ENCODE measurements at regions not wholly inside any gene's neighbourhood (a gene's known extent, or its start where the extent isn't known, plus 50 kb on each side); places are given as distances from the start of the nearest gene placed in this dataset.

DNA sequence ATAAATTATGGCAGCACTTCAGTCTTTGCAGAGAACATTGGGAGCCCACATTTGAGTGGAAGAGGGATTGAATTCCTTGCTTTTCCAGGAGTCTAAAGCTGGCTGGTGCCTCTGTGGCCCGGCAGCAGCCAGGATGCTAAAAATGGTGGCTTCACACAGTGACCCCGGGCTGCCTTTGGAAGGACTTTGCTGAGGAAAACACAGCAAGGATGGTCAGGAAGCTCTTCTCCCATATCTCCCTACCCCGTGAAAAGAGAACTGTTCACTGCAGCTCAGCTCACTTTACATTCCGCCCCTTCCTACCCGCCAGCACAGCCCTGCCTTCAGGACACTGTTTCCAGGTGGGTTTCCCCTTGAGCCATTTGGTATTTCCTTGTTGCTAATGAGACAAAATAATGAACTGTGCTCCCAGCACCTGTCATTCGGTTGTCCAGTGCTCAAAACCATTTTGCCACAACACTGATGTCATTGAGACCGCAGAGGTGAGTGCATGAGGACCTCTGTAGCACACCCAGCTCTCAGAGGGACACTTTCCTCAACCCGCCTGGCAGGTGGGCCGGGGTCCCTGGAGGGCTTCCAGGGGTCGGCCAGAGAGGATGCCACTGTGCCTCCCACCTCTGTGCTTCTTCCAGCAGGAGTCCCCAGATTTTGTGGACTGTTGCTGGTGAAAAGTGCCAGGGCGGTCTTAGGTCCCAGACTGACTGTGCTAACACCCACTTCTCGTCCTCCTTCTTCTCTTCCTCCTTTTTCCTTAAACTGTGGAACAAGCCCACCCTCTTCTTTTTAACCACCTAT lies 255.7 kb upstream of the PPP2R2D start:
- POLR2A ChIA-PET, result no interaction called here
- TF ChIP-seq, protein P1, sequence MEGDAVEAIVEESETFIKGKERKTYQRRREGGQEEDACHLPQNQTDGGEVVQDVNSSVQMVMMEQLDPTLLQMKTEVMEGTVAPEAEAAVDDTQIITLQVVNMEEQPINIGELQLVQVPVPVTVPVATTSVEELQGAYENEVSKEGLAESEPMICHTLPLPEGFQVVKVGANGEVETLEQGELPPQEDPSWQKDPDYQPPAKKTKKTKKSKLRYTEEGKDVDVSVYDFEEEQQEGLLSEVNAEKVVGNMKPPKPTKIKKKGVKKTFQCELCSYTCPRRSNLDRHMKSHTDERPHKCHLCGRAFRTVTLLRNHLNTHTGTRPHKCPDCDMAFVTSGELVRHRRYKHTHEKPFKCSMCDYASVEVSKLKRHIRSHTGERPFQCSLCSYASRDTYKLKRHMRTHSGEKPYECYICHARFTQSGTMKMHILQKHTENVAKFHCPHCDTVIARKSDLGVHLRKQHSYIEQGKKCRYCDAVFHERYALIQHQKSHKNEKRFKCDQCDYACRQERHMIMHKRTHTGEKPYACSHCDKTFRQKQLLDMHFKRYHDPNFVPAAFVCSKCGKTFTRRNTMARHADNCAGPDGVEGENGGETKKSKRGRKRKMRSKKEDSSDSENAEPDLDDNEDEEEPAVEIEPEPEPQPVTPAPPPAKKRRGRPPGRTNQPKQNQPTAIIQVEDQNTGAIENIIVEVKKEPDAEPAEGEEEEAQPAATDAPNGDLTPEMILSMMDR (IDR thresholded peaks at IDR 0.05; ENCODE audit: insufficient read depth, low read length, missing control alignments), result no peak

DNA sequence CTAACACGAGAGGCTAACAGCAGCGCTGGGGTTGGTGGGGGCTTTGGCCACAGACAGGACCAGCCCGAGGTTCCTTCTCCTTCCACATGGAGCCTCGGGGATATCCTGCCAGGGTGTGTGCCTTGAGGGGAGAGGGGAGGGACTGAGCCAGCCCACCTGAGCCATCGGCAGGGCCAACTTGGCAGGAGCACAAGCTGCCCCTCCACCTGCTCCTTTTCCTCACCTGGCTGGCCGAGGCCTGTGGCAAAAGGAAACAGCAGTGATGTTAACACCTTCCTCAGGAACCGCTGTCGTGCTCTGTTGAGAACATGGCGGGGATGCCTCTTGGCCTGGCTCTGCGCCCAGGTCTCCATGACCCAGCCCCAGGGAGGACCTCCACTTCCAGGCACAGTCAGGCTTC lies 255.1 kb upstream of the PPP2R2D start:
- no peak overlapping the region for H3K4me3 ChIP-seq (ENCODE audit: low read depth, low read length)
- no peak for DNase-seq (ENCODE audit: low read depth, low spot score)
- CTCF ChIA-PET, result no interaction called here
- POLR2A ChIA-PET, result no interaction called here
- TF ChIP-seq, protein P1 (IDR thresholded peaks at IDR 0.05; ENCODE audit: insufficient read depth, low read length, missing control alignments), result no peak

More for the DNA sequence above, 255.7 kb upstream of the PPP2R2D start:
- H3K4me3 ChIP-seq (ENCODE audit: low read depth, low read length), result no peak overlapping the region
- CTCF ChIA-PET, result no interaction called here
- no peak for DNase-seq (ENCODE audit: low read depth, low spot score)

DNA sequence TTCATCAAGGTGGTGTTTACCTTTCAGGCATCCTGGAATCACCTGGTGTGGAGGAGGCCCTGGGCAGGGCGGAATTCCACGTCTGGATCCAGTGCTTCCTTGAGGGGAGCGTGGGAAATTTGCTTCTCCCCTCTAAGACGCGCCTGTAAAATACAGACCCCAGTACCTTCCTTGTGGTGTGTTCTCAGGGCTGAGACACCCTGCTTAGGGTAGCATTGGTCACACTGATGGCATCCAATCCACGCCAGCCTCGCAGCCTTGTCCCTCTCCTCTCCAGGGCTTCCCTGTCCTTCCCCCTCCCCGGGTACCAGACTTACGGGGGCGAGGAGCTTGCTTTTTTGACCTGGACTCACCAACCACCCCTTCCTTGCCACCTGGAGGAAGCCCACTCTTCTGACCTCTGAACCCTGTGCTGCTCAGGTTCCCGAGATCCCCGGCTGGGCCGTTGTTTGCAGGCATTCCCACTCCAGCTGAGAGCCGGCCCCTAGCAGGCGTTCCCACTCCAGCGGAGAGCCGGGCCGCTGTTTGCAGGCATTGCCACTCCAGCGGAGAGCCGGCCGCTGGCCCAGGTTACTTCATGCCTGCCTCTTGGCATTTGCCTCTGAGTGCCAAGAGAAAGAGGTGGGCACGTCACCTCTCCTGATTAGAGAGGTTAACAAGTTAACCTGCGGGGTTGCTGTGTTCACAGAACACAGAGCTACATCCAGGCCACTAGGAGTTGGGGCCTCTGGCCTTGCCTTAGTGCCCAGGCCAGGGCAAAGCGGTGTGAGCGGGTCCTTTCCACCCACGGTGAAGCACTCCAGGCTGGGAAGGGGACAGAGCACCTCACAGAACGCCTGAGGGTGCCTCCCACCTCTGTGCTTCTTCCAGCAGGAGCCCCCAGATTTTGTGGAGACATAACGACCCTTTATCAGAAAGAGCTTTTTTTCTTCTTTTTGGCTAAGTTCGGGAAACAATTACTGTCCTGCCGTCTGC lies 254.0 kb upstream of the PPP2R2D start:
- H3K4me3 ChIP-seq (ENCODE audit: low read depth, low read length), result no peak overlapping the region
- ChIA-PET POLR2A (no interaction called here), CTCF (no interaction called here)
- TF ChIP-seq, protein P1 (IDR thresholded peaks at IDR 0.05; ENCODE audit: insufficient read depth, low read length, missing control alignments), result no peak
- DNase-seq (ENCODE audit: low read depth, low spot score), result no peak

GRCh38 chr10:131647789-131648188 lies 253.0 kb upstream of the PPP2R2D start:
- TF ChIP-seq, protein P1 (IDR thresholded peaks at IDR 0.05; ENCODE audit: insufficient read depth, low read length, missing control alignments), result no peak
- ChIA-PET CTCF (no interaction called here), POLR2A (no interaction called here)
- H3K4me3 ChIP-seq (ENCODE audit: low read depth, low read length), result no peak overlapping the region
- DNase-seq (ENCODE audit: low read depth, low spot score), result no peak

DNA sequence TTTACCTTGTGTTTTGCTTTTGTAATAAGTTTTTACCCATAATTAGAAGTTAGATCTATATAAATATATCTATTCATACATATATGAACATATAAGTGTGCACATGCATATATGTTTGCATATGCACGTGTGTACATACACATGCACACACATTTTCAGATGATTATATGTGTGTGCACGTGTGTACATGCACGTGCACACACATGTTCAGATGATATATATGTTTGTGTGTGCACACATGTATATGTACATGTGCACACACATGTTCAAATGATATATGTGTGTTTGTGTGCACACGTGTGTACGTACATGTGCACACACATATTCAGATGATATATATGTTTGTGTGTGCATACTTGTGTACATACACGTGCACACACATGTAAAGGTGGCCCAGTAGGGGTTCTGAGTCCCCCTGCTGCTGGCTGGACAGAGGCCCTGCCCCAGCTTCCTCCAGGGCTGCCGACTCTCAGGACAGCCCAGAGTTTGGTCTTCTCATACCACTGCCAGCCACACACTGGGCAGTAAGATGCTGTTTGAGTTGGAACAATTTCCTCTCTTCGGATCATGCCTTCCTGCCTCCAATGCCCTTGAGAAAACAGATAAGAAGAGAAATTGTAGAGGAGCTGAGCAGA lies 252.3 kb upstream of the PPP2R2D start:
- no peak for DNase-seq (ENCODE audit: low read depth, low spot score)
- ChIA-PET CTCF (no interaction called here), POLR2A (no interaction called here)
- TF ChIP-seq, protein P1 (IDR thresholded peaks at IDR 0.05; ENCODE audit: insufficient read depth, low read length, missing control alignments), result no peak
- H3K4me3 ChIP-seq (ENCODE audit: low read depth, low read length), result no peak overlapping the region

DNA sequence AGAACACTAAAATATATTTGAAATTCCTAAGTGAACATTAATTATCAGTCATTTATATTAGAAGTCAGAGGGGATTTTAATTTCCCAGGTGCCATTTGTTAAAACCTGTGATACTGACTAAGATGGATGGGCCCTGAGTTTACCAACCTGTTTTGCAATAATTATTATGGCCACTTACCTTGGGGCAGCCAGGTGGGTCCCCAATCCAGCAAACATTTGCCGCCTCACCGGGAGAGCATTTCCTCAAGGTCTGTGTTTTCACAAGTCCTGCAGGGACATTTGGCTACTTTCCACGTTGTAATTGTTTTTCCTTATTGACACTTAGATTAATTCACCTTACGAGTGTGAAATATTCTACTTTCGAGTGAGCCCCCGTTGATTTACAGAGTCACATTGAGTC lies 251.2 kb upstream of the PPP2R2D start:
- POLR2A ChIA-PET, result no interaction called here
- TF ChIP-seq, protein P1 (IDR thresholded peaks at IDR 0.05; ENCODE audit: insufficient read depth, low read length, missing control alignments), result no peak
- CTCF ChIA-PET, result no interaction called here
- no peak for DNase-seq (ENCODE audit: low read depth, low spot score)
- no peak overlapping the region for H3K4me3 ChIP-seq (ENCODE audit: low read depth, low read length)
